PC-9 (cell line): ENCODE measurements at regions not wholly inside any gene's neighbourhood (a gene's known extent, or its start where the extent isn't known, plus 50 kb on each side); places are given as distances from the start of the nearest gene placed in this dataset.

Experiments
- EZH2 ChIP-seq: fragments of 200-600 bp; sonication (generic); IDR thresholded peaks from 2 replicates; pipeline ENCODE4 v1.8.0; 2017; ENCODE audit warnings: antibody characterized with exemption, low read depth
- TF ChIP-seq, protein P1 (sequence below): fragments of 200-600 bp; sonication (generic); conservative IDR thresholded peaks from 2 replicates; pipeline ENCODE4 v1.6.1; 2017; ENCODE audit warnings: mixed run types, antibody characterized with exemption, mild to moderate bottlenecking, moderate library complexity

DNA sequence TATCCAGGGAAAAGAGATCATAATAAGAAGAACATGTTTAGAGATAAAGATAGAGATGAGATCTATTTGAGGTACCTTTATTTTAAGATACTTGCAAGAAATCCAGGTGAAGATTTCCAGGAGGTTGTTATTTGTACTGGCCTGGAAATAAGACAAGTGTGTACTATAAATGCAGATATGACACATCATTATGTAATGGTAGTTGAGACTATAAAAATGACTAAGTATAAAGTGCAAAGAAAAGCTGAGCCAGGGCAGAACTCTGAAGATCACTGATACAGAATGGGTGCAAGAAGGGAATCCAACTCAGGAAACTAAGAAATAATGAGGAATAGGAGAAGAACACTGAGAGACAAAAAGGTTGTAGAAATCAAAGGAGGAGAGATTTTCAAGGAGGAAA is 378.2 kb upstream of the PBX1 start:
- TF ChIP-seq, protein P1, sequence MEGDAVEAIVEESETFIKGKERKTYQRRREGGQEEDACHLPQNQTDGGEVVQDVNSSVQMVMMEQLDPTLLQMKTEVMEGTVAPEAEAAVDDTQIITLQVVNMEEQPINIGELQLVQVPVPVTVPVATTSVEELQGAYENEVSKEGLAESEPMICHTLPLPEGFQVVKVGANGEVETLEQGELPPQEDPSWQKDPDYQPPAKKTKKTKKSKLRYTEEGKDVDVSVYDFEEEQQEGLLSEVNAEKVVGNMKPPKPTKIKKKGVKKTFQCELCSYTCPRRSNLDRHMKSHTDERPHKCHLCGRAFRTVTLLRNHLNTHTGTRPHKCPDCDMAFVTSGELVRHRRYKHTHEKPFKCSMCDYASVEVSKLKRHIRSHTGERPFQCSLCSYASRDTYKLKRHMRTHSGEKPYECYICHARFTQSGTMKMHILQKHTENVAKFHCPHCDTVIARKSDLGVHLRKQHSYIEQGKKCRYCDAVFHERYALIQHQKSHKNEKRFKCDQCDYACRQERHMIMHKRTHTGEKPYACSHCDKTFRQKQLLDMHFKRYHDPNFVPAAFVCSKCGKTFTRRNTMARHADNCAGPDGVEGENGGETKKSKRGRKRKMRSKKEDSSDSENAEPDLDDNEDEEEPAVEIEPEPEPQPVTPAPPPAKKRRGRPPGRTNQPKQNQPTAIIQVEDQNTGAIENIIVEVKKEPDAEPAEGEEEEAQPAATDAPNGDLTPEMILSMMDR, result no peak
- no peak for TF ChIP-seq EZH2
